ENCODE measurements at regions not wholly inside any gene's neighbourhood (a gene's known extent, or its start where the extent isn't known, plus 50 kb on each side); places are given as distances from the start of the nearest gene placed in this dataset.

- Histone ChIP-seq H2AFZ (replicated peaks; ENCODE audit: low read length, poor library complexity) (no peak overlapping the region), H2BK20ac (ENCODE audit: low read depth, low read length) (no peak overlapping the region), H4K5ac (ENCODE audit: low read depth, low read length) (no peak overlapping the region), H2BK15ac (ENCODE audit: low read depth, low read length) (no peak overlapping the region), H4K20me1 (ENCODE audit: insufficient read depth, low read length) (no peaks in the 10 kb centered on the region), H3K79me1 (ENCODE audit: low read depth in 1 of 2, low read length in 2 of 2) (no peaks in the 10 kb centered on the region), H3K14ac (replicated peaks; ENCODE audit: low read depth, low read length) (no peak overlapping the region), H3K4me3 (ENCODE audit: insufficient read depth, low read depth, low read length) (no peak overlapping the region), H3K27me3 (ENCODE audit: control insufficient read depth, insufficient read depth, low read length) (no peaks in the 10 kb centered on the region), H2BK5ac (ENCODE audit: low read depth, low read length, poor library complexity, severe bottlenecking) (no peak overlapping the region), H4K8ac (ENCODE audit: low read depth in 2 of 2, low read length in 2 of 2) (no peak overlapping the region), H3K9me1 (ENCODE audit: insufficient read depth, low read length) (no peaks in the 10 kb centered on the region), H3K9me3 (ENCODE audit: control insufficient read depth, insufficient read depth, low read length) (no peaks in the 10 kb centered on the region; the same call in 1 of the 2 replicates), H3K18ac (ENCODE audit: low read depth, low read length) (no peak overlapping the region), H3K4ac (ENCODE audit: low read depth, low read length) (no peak overlapping the region), H3K56ac (ENCODE audit: extremely low read depth, insufficient read depth, low read length) (no peak overlapping the region), H3K36me3 (ENCODE audit: control insufficient read depth, insufficient read depth, low read length) (no peaks in the 10 kb centered on the region), H3K9ac (ENCODE audit: low read depth, low read length) (no peak overlapping the region), H3K23ac (ENCODE audit: low read depth, low read length) (no peak overlapping the region), H2AK5ac (ENCODE audit: low read depth, low read length) (no peak overlapping the region), H4K91ac (ENCODE audit: insufficient read depth, low read depth, low read length) (no peak overlapping the region), H3K4me2 (ENCODE audit: low read depth, low read length) (no peak overlapping the region), H2AK9ac (replicated peaks; ENCODE audit: low read depth, low read length, poor library complexity) (no peak overlapping the region), H3K4me1 (ENCODE audit: control insufficient read depth, insufficient read depth, low read length) (no peaks in the 10 kb centered on the region), H3K27ac (ENCODE audit: insufficient read depth, low read length) (no peak overlapping the region), H2BK120ac (ENCODE audit: low read depth, low read length) (no peak overlapping the region)
- TF ChIP-seq MXI1 (IDR thresholded peaks at IDR 0.05; ENCODE audit: borderline replicate concordance, low read depth, low read length) (no peak), CHD1 (IDR thresholded peaks at IDR 0.05; ENCODE audit: low read depth, low read length) (no peak), POLR2A (IDR thresholded peaks at IDR 0.05; ENCODE audit: low read depth, low read length) (no peak), SMC3 (IDR thresholded peaks at IDR 0.05; ENCODE audit: low read depth, low read length) (no peak), ELK1 (IDR thresholded peaks at IDR 0.05; ENCODE audit: borderline replicate concordance, low read depth, low read length) (no peak), RFX5 (IDR thresholded peaks at IDR 0.05; ENCODE audit: low read depth, low read length) (no peak), RCOR1 (IDR thresholded peaks at IDR 0.05; ENCODE audit: insufficient replicate concordance, low read length) (no peak)
- TF ChIP-seq, protein P1, sequence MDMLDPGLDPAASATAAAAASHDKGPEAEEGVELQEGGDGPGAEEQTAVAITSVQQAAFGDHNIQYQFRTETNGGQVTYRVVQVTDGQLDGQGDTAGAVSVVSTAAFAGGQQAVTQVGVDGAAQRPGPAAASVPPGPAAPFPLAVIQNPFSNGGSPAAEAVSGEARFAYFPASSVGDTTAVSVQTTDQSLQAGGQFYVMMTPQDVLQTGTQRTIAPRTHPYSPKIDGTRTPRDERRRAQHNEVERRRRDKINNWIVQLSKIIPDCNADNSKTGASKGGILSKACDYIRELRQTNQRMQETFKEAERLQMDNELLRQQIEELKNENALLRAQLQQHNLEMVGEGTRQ (IDR thresholded peaks at IDR 0.05; ENCODE audit: low read depth, low read length) = no peak
- no TSS peak for BruUV-seq (replicated peaks)
- ATAC-seq (ENCODE audit: low read depth) = no peak
- in situ Hi-C loops (cut with MboI; ENCODE audit: low sequenced_read_pairs) = no loop called here
- dilution Hi-C loops (cut with HindIII; ENCODE audit: low sequenced_read_pairs, unreplicated experiment) = no loop called here
- intact Hi-C loops (cut with micrococcal nuclease) = no loop called here
- no CpG with 5 or more reads among the region's 1 CpG for WGBS, 2 experiments (ENCODE audit: extremely low coverage in 2 of 2, insufficient read length in 1 of 2)
- no peak for DNase-seq
- CTCF ChIA-PET = no interaction called here
- POLR2A ChIA-PET (ENCODE audit: unreplicated experiment) = no interaction called here
Observed at GRCh38 chr14:66414511-66414910, 71.7 kb upstream of the CCDC196 start.
